Stimulated activated CD4-positive, alpha-beta T cell treated with anti-CD3 and anti-CD28 coated beads, Interleukin-1b, Interleukin-23, amount 100 ng/mL, for 24 hours (primary cell): ENCODE measurements at regions not wholly inside any gene's neighbourhood (a gene's known extent, or its start where the extent isn't known, plus 50 kb on each side); places are given as distances from the start of the nearest gene placed in this dataset.

Experiments used
- DNase-seq, 4 experiments: peaks; one replicate each; pipeline ENCODE4 v3.0.0-alpha.2; 2020; ENCODE audit warnings: low read depth in 4 of 4, low spot score in 1 of 4

DNA sequence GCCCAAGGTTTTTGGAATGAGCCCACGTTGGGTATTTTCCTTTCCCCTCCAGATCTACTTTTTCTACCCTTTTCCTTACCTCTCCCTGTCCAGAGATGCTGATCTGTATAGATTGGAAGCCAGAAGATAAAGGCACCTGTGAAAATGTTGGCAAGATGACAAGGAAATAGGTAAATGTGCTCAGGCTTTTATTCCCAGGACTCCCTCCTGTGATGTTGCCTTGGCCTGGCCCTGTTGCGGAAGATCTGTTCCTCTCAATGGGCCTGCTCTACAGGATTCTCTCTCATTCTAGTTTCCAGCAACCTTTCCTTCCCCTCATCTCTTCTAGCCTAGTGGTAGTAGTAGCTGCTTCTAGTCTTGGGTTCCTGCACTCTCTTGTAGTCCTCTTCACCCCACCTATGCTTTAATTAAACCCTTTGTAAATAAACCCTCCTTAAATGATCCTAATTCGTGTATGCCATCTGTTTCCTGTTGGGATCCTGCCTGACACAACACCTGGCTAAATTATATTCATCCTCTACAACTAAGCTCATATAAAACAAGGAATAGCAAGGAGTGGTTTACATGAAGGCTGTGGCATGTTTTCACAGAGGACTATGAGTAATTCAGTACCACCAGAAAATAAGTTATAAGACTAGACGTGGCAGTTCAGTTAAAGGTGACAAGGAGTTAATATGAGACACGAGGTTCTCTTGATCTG is 95.7 kb upstream of the MAOA start:
- DNase-seq, result no peak

DNA sequence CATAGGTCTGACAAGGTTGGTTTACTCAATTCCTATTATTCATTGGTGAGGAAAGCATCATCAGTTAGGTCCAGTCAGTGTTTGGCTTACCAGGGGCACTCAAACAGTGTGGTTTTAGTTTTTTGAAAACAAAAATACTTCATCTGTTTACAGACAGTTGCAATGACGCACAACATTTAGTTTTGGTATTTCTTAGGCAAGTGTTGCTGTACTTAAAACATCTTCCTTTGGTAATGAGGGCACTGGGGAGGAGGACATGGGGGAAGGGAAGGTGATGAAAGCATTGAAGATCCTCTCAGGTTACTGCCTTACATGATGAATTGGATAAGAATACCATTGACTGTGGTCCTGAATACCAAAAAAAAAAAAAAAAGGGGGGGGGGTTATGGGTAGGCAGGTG is 93.7 kb upstream of the MAOA start:
- DNase-seq, result no peak

- DNase-seq, result no peak
Observed at GRCh38 chrX:43564953-43565352, 91.1 kb upstream of the MAOA start.

GRCh38 chrX:43566170-43566569 is 89.9 kb upstream of the MAOA start:
- no peak for DNase-seq

DNA sequence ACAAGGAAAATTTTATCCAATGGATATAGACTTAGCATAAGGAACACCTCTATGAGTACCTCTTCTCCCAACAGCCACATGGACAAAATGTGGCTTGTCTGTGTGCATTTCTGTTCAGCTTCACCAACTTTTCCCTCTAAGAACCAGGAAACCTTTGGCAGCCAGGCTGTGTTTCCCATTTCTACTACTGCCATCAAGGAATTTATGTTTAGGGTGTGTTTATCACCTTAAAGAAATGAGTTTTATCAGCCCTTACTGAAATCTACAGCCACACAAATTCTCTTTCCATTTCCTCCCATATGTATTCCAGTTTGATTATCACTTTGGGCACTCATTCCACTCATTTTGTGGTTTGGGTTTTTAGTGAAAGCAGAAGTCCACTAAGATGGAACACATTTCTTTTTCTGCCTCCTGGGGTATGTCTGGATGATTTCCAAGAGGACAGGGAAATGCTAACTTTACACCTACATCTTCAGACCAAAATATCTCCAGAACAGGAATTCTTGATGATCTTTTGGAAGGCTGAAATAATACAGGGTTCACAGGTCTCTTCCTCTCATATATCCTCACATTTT is 82.6 kb upstream of the MAOA start:
- DNase-seq, result no peak

GRCh38 chrX:43580621-43581020 is 75.5 kb upstream of the MAOA start:
- no peak for DNase-seq

DNA sequence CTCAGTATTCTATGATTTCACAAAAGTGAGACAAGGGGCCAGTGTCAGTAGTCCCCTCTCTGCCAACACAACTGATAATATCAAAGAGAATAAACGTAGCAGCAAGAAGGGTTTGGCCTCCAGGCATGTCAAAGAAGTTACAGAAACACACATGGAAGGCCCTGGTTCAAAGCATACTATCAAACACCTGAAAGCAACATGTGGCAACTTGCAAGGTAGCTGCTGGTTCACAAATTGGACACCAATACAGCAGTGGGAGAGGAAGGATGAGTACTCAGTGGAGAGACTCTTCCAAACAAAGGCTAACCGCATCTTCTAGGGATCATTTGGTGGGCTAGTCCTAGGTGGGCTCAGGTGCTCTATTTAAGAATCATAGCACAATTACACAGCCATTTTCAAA is 74.9 kb upstream of the MAOA start:
- DNase-seq, result no peak

DNA sequence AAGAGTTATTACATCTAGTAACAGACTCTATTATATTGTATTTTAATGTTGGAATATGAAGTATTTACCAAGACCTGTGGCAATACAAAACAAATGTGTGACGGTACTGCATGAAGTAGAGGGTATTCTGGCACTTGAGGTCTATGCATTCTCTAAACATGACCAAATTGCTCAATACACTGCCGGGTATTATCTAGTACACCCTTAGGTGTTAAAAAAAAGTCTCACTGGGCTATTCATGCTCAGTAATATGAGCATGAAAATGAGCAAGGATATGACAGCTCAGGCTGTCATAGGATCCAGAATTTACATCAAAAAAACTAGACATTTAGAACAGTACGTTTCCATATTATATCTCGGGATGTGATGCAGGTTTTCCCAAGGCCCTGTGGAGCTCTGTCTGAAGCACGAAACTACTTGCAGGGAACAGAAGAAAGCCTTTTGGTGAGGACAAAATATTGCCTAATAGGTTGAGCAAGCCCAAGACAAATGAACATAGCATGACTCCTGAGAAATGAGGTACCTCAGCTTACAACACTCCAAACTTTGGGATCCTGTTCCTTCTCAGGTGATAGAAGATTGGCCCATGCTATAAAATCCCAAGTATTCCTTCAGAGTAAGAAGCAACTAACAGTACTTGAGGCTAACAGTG is 74.1 kb upstream of the MAOA start:
- DNase-seq, result no peak

GRCh38 chrX:43582540-43582913 is 73.6 kb upstream of the MAOA start:
- DNase-seq, result no peak

GRCh38 chrX:43585922-43586321 is 70.2 kb upstream of the MAOA start:
- no peak for DNase-seq

DNA sequence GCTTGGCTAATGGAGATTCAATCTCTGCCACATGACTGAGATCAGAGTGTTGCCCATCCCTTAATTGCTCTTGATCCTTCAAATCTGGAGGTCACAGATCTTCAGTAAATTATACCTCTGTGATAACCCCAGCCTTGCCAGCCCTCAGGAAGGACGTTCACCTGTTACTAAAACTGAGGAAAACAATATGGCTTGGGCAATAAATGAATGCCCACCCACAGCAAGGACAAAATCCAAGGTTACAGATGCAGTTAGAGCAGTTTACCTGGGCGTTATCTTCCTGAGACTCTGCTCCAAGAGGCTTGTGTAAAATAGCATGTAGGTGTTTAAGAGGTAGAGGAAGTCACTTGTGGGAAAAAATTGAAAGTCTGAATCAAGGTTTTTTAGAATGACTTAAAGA is 69.3 kb upstream of the MAOA start:
- no peak for DNase-seq

- DNase-seq, result no peak
Observed at GRCh38 chrX:43589735-43590134, 66.4 kb upstream of the MAOA start.

GRCh38 chrX:43590150-43590549 is 65.9 kb upstream of the MAOA start:
- no peak for DNase-seq

GRCh38 chrX:43592597-43592996 is 63.5 kb upstream of the MAOA start:
- DNase-seq, result no peak

DNA sequence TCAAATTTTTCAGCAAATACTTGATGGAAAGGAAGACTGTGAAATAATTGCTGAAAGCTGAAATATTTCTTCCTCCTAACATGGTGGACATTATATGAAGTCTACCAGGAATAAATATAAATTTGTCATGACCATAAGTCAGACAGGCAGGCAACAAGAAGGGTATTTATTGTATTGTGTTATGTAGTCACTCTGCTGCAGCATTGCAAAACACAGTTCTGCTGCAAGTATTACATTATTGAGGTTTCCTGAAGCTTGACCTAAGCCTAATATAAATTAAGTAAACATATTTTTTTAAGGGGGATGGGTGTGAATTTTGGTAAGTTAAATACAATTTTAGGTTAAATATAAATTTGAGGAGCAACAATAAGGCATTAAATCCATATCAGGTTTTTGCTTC is 60.2 kb upstream of the MAOA start:
- DNase-seq, result no peak

DNA sequence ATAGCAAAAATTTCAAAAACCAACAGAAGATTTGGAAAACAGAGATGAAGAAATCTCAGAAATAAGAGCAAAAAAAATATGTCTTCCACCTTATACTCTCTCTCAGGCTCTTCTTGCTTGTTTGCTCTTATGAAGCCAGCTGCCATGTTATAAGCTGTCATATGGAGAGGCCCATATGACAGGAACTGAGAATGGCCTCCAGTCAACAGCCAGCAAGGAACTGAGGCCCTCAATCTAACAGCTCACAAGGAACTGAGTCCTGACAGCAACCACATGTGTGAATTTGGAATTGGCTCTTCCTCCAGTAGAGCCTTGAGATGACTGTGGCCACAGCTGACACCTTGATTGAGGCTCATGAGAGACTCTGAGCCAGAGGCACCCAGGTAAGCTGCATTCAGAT is 51.3 kb upstream of the MAOA start:
- DNase-seq, result no peak

DNA sequence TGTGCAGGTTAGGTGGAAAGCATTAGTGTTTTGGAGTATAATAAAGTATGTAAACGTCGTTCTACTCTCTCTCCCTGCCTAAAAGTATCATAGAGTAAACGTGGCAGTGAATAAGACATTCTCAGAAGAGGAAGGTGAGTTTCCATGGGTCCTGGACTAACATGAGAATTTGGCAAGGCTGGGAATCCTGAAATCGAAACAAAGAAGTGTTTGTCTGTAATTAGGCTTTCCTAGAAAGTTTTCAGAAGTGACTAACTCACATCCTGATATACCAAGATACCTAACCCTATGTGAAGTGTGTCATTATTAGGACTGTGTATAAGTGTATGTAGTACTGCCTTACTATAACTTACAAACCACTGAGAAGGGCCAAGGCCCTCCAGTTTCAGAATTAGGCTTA is 50.7 kb upstream of the MAOA start:
- DNase-seq, result no peak
